NCI-H526 (cell line): ENCODE measurements at regions not wholly inside any gene's neighbourhood (a gene's known extent, or its start where the extent isn't known, plus 50 kb on each side); places are given as distances from the start of the nearest gene placed in this dataset.
A peak's percentile ranks its signal among the peaks of the same experiment; 100 is the strongest.
"Not testable (repeated sequence)": the region's sequence is repeated elsewhere in the genome, so short reads cannot be mapped to it uniquely, and the experiment has no call there.

Experiments used
- DNase-seq, 2 experiments: peaks; one replicate each; lab custom pipeline; 2025; lab: John Stamatoyannopoulos, UW

- DNase-seq: no peak
Measured at GRCh38 chr11:114938799-114939198, 260.5 kb downstream of the NXPE2 start.

DNA sequence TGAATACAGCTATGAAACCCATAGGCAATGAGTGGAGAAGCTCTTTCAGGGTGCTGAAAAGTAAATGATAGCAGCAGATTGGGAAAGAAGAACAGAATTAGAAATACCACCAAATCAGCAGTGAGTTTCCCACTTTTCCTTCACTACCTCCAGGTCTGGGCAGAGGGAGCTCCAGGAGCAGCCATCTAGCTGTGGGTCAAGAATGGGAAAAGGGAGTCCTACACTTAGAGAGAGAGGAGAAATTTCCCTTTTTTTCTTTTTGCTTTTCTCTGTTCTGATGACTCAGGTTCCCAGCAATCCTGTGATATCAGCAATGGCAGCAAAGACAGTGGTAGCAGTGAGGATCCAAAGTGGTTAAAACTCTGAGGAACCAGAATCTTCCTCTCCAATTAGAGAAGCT, 263.9 kb downstream of the NXPE2 start:
- DNase-seq: peak in 1 of 2 experiments; percentile 17

GRCh38 chr11:114949614-114950351, 271.5 kb downstream of the NXPE2 start:
- DNase-seq: no peak

DNA sequence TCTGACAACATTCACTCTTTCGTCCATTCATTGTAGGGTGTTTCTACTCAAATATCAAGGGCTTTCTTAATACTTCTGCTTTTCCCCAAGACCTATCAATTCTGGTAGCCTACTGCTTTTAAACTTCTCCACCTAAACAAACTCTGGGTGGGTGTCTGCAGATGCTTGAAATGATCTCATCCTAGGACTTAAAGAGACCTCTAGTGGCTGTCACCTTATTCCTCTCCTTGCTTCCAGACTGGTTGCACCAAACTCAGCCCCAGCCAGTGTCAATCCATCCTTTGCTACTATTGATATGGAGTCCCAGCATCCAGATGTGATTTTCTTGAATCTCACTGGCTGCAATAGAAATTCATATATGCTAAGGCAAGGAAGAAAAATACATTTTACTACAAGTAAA, 274.7 kb downstream of the NXPE2 start:
- peak; percentile 41 to 72 for DNase-seq

DNA sequence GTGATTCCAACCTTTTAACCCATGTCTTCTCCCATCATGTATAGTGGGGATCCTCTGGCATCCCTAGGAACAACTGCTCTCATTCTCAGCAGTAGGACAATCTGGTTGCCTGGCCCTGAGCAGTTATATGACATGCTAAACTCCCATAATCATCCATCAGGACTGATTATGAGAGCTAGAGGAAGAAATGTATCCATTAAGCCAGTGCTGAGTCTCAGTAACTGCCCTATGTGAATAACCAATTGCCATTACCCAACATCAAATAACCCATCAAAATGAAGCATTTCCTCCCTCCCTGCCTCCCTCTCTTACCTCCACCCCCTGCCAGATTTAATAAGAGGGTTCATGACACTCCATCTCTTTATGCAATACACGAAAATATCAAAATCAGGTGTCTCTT, 277.6 kb downstream of the NXPE2 start:
- no peak for DNase-seq

DNA sequence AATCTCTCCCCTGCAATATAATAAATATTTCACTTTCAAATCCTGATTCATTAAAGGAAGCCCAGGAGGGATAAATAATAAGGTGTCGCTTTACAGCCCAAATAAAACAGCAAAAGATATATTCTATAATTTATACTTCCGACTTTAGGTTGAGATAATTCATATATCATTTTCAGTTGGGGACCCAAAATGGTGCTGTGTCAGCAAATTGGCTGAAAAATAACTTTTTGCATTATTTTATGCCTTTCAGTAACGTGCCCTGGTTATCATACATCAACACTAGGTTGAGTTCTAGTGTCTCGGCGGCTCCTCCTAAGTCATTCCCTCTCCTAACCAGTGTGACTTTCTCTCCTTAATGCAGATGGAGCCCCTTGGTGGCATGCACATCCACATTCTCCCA, 278.2 kb downstream of the NXPE2 start:
- no peak for DNase-seq

GRCh38 chr11:114959953-114960505, 281.7 kb downstream of the NXPE2 start:
- no peak for DNase-seq

GRCh38 chr11:114960819-114961218, 282.5 kb downstream of the NXPE2 start:
- not testable (repeated sequence) for DNase-seq

GRCh38 chr11:114964676-114965214, 286.4 kb downstream of the NXPE2 start:
- DNase-seq: no peak

GRCh38 chr11:114970927-114971645, 292.8 kb downstream of the NXPE2 start:
- DNase-seq: no peak

GRCh38 chr11:114972105-114972504, 293.8 kb downstream of the NXPE2 start:
- DNase-seq: no peak

GRCh38 chr11:114977651-114978050, 299.3 kb downstream of the NXPE2 start:
- no peak for DNase-seq

DNA sequence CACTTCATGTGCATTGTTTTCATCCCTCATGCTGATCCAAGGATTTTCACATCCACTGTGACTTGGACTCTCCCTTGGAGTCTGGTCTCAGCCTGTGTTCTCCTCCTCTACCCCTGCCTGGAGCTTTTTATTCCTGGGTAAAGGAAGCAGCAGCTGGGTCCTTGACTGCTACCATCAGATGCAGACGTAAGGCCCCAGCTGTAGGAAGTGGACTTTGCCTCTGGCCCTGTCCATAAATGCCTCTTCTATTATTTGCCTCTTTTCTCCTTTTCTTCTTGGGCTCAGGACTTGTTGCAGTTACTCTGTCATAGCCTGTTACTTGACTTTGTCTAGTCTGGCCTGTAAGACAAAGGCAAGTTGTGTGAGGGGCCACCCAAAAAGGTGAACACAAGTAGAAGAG, 303.8 kb downstream of the NXPE2 start:
- no peak for DNase-seq

DNA sequence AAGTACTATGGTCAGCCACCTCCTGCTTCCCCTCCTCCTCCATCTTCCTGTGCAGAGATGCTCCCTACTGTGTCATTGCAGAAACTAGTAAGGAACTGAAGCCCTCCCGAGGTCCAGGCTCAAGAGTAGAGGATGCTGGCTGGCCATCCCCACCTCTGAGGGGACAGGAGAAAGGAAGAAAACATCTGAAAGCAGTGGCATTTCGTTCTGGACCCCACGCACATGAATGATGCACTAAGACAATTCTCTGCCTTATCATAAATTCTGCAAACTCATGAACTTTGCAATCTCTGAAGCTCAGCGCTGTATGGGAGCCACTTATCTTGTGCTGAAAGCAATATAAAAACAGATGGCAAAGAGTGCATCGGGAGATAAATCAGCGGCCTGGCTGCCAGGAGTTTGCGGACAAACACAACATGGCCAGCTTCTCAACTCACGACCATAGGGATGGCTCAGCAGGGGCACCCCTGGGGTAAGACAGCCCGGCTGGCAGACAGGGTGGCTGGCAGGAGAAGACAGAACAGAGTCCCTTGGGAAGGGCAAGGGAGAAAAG, 306.4 kb downstream of the NXPE2 start:
- DNase-seq: no peak

DNA sequence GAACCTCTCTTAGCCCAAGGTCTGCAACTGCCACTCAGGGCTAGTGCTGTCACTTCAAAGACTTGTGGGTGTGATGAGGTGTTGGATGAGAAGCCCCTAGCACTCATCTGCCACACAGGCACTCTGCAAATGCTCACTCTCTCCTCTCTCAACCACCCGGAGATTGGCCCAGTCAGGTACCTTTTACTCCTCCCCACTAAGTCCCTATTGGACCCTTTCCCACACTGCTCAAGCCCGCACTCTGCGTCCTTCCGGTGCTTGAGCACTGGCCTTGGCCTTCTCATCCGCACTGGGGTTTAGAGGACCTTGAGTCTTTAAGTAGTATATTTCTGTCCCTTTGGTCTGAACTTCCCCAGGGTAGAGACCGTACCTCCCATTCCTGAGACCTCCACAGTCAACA, 308.0 kb downstream of the NXPE2 start:
- no peak for DNase-seq

- DNase-seq: no peak
Measured at GRCh38 chr11:114987186-114987760, 308.9 kb downstream of the NXPE2 start.

- no peak for DNase-seq
Measured at GRCh38 chr11:114988644-114989043, 310.3 kb downstream of the NXPE2 start.

- no peak for DNase-seq
Measured at GRCh38 chr11:114989536-114989935, 311.2 kb downstream of the NXPE2 start.

- no peak for DNase-seq
Measured at GRCh38 chr11:115005663-115006062, 327.3 kb downstream of the NXPE2 start.

DNA sequence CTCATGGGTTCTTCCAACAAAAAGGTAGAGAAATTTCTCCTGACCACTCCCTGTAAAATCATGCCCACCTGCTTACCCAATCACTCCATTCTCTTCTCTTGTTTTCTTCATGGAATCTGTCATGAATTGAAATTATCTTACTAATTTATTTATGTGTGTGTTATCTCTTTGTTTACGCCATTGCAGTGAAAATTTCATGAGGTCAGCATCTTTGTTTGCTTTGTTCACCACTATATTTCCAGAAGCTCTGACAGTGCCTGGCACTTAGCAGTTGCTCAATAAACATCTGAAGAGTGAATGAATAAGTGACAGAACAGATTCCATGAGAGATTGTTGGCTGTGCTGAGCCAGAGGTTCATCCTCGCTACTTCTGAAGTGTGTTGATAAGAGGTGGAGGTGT, 329.5 kb downstream of the NXPE2 start:
- DNase-seq: no peak

GRCh38 chr11:115008799-115009198, 330.5 kb downstream of the NXPE2 start:
- no peak for DNase-seq

GRCh38 chr11:115017529-115017928, 339.2 kb downstream of the NXPE2 start:
- no peak for DNase-seq
